ENCODE measurements at regions not wholly inside any gene's neighbourhood (a gene's known extent, or its start where the extent isn't known, plus 50 kb on each side); places are given as distances from the start of the nearest gene placed in this dataset.

DNA sequence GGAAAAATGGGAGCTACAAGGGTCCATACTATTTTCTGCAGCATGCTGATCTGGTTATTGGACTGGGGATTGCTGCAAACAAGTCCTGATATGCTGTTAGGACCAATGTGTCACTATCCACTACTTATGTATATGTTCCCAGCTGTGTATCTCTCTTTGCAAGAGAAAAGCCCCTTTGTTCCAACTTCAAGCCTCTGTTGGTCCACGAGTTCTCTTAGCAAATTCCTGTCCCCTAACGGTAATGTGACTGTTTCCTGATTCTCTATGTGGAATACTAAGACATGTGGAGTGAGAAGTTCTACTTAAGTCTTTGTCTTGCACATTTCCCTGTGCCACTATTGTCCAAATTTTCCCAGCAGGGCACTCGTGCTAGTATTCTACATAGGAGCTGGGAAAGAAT lies 557.7 kb downstream of the FSCB start:
- no peak overlapping the region for H3K4me3 Mint-ChIP-seq
- no peak for ATAC-seq
- no peaks in the 10 kb centered on the region for H3K4me1 Mint-ChIP-seq
- H3K27me3 Mint-ChIP-seq = no peaks in the 10 kb centered on the region
- H3K27ac Mint-ChIP-seq = no peak overlapping the region
- H3K9me3 Mint-ChIP-seq = no peaks in the 10 kb centered on the region
- H3K36me3 Mint-ChIP-seq = no peaks in the 10 kb centered on the region

- Mint-ChIP-seq H3K36me3 (no peaks in the 10 kb centered on the region), H3K27me3 (no peaks in the 10 kb centered on the region), H3K27ac (no peak overlapping the region), H3K4me3 (no peak overlapping the region), H3K4me1 (no peaks in the 10 kb centered on the region), H3K9me3 (peaks cover 4% of the 10 kb centered on the region)
- no peak for ATAC-seq
Observed at GRCh38 chr14:43939836-43940235, 567.2 kb downstream of the FSCB start.

DNA sequence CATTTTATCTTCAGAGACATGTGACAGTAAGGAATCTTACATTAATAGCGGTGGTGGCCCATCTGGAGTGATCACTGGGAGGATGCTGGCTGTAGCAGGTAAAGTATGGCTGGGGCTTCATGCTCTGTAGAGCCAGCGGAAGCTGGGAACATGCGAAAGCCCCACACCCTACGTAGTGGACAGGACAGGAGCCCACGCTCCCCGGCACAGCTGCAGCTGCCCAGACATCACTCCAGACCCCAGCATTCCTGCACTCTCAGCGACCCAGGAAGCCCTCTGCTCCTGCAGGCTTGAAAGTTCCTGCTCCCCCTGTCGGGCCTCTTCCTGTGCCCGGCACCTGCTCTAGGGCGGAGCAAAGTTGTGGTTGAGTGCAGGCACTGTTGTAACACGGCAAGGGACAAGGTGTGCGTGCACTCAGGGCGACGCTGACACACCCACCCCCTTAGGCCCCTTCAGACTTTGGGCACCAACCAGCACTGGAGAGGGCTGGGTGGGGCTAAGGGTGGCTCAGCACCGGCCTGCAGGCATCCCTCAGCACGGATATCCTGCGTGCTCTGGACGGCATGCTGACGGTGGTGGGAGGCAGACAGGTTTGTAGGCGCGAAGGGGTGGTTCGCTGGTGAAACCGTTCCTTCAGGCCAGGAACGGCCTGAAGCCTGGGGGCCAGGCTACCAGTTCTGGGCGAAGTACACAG lies 568.3 kb downstream of the FSCB start:
- ATAC-seq = no peak
- no peaks in the 10 kb centered on the region for H3K27me3 Mint-ChIP-seq
- H3K36me3 Mint-ChIP-seq = no peaks in the 10 kb centered on the region
- peaks cover 4% of the 10 kb centered on the region for H3K9me3 Mint-ChIP-seq
- no peak overlapping the region for H3K4me3 Mint-ChIP-seq
- no peak overlapping the region for H3K27ac Mint-ChIP-seq
- H3K4me1 Mint-ChIP-seq = no peaks in the 10 kb centered on the region

DNA sequence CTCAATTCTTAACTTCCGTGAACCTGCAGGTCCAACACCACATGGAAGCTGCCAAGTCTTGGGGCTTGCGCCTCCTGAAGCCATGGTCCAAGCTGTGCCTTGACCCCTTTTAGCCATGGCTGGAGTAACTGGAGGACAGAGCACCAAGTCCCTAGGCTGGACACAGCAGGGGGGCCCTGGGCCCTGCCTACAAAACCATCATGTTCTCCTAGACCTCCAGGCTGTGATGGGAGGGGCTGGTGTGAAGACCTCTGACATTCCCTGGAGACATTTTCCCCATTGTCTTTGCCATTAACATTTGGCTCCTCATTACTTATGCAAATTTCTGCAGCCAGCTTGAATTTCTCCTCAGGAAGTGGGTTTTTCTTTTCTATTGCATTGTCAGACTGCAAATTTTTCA lies 570.1 kb downstream of the FSCB start:
- H3K27ac Mint-ChIP-seq = no peak overlapping the region

DNA sequence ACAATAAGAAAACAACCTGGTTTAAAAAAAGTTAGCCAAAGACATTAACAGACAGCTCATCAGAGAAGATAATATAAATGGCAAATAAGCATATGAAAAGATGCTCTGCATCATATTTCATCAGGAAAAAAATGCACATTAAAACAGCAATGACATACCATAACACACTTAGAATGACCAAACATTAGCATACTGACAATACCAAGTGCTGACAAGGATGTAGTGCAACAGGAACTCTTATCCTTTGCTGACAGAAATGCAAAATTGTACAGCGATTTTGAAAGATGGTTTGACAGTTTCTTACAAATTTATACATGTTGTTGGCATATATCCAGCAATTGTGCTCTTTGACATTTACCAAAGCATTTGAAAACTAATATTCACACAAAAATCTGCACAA lies 573.0 kb downstream of the FSCB start:
- no peaks in the 10 kb centered on the region for H3K36me3 Mint-ChIP-seq
- ATAC-seq = no peak
- no peak overlapping the region for H3K4me3 Mint-ChIP-seq
- no peaks in the 10 kb centered on the region for H3K27me3 Mint-ChIP-seq
- H3K9me3 Mint-ChIP-seq = peaks cover 4% of the 10 kb centered on the region
- no peak overlapping the region for H3K27ac Mint-ChIP-seq
- no peaks in the 10 kb centered on the region for H3K4me1 Mint-ChIP-seq

More for the DNA sequence above, 570.1 kb downstream of the FSCB start:
- no peaks in the 10 kb centered on the region for H3K4me1 Mint-ChIP-seq
- H3K9me3 Mint-ChIP-seq = peaks cover 4% of the 10 kb centered on the region
- H3K27me3 Mint-ChIP-seq = no peaks in the 10 kb centered on the region
- no peak for ATAC-seq
- no peak overlapping the region for H3K4me3 Mint-ChIP-seq
- no peaks in the 10 kb centered on the region for H3K36me3 Mint-ChIP-seq

DNA sequence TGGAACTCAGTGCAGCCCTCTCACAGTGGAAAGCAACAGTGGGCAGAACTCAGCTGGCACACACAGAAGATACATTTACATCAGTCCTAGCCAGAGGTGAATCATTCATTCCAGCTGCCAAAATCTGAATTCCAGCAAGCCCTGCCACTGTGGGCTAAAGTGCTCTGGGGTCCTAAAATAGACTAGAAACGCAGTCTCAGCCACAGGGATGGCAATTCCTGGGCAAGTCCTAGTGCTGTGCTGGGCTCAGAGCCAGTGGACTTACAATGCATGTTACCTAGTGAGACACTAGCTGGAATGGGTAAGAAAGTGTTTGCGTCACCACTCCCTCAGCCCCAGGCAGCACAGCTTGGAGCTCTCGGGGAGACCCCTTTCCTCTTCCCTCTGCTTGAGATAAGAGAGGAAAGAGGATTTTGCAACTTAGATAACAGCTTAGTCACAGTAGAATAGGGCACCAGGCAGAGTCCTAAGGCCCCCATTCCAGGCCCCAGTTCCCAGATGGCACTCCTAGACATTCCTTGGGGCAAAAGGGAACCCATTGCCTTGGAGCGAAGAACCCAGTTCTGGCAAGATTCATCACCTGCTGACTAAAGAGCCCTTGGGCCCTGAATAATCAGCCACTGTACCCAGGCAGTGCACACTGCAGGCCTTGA lies 592.9 kb downstream of the FSCB start:
- no peaks in the 10 kb centered on the region for H3K4me1 Mint-ChIP-seq
- ATAC-seq = no peak
- H3K27ac Mint-ChIP-seq = no peak overlapping the region
- H3K36me3 Mint-ChIP-seq = no peaks in the 10 kb centered on the region
- peaks cover under 1% of the 10 kb centered on the region for H3K9me3 Mint-ChIP-seq
- no peak overlapping the region for H3K4me3 Mint-ChIP-seq
- H3K27me3 Mint-ChIP-seq = no peaks in the 10 kb centered on the region

- ATAC-seq = no peak
- peaks cover 4% of the 10 kb centered on the region for H3K9me3 Mint-ChIP-seq
- H3K27me3 Mint-ChIP-seq = no peaks in the 10 kb centered on the region
- no peak overlapping the region for H3K27ac Mint-ChIP-seq
- no peaks in the 10 kb centered on the region for H3K36me3 Mint-ChIP-seq
- no peaks in the 10 kb centered on the region for H3K4me1 Mint-ChIP-seq
- no peak overlapping the region for H3K4me3 Mint-ChIP-seq
Observed at GRCh38 chr14:43903209-43903608, 603.9 kb downstream of the FSCB start.

- Mint-ChIP-seq H3K4me1 (no peaks in the 10 kb centered on the region), H3K9me3 (peaks cover 4% of the 10 kb centered on the region), H3K36me3 (no peaks in the 10 kb centered on the region), H3K4me3 (no peak overlapping the region), H3K27ac (no peak overlapping the region), H3K27me3 (no peaks in the 10 kb centered on the region)
- no peak for ATAC-seq
Observed at GRCh38 chr14:43901911-43902673, 605.0 kb downstream of the FSCB start.

GRCh38 chr14:43900173-43900655 lies 606.9 kb downstream of the FSCB start:
- Mint-ChIP-seq H3K36me3 (no peaks in the 10 kb centered on the region), H3K9me3 (no peaks in the 10 kb centered on the region), H3K4me3 (no peak overlapping the region), H3K4me1 (no peaks in the 10 kb centered on the region), H3K27me3 (no peaks in the 10 kb centered on the region), H3K27ac (no peak overlapping the region)
- ATAC-seq = no peak

- no peak for ATAC-seq
- Mint-ChIP-seq H3K9me3 (no peaks in the 10 kb centered on the region), H3K27me3 (no peaks in the 10 kb centered on the region), H3K27ac (no peak overlapping the region), H3K36me3 (no peaks in the 10 kb centered on the region), H3K4me1 (no peaks in the 10 kb centered on the region), H3K4me3 (no peak overlapping the region)
Observed at GRCh38 chr14:43898687-43899086, 608.4 kb downstream of the FSCB start.

GRCh38 chr14:43896044-43896443 lies 611.0 kb downstream of the FSCB start:
- no peak overlapping the region for H3K27ac Mint-ChIP-seq

GRCh38 chr14:43894534-43894933 lies 612.5 kb downstream of the FSCB start:
- no peaks in the 10 kb centered on the region for H3K9me3 Mint-ChIP-seq
- no peak for ATAC-seq
- no peak overlapping the region for H3K4me3 Mint-ChIP-seq
- H3K36me3 Mint-ChIP-seq = no peaks in the 10 kb centered on the region
- no peaks in the 10 kb centered on the region for H3K27me3 Mint-ChIP-seq
- H3K4me1 Mint-ChIP-seq = no peaks in the 10 kb centered on the region
- H3K27ac Mint-ChIP-seq = no peak overlapping the region

More at GRCh38 chr14:43896044-43896443, 611.0 kb downstream of the FSCB start:
- no peak for ATAC-seq
- no peaks in the 10 kb centered on the region for H3K4me1 Mint-ChIP-seq
- no peaks in the 10 kb centered on the region for H3K36me3 Mint-ChIP-seq
- H3K27me3 Mint-ChIP-seq = no peaks in the 10 kb centered on the region
- no peak overlapping the region for H3K4me3 Mint-ChIP-seq
- H3K9me3 Mint-ChIP-seq = no peaks in the 10 kb centered on the region

GRCh38 chr14:43887523-43887922 lies 619.6 kb downstream of the FSCB start:
- no peaks in the 10 kb centered on the region for H3K36me3 Mint-ChIP-seq
- no peaks in the 10 kb centered on the region for H3K27me3 Mint-ChIP-seq
- H3K4me1 Mint-ChIP-seq = no peaks in the 10 kb centered on the region
- H3K4me3 Mint-ChIP-seq = no peak overlapping the region
- H3K9me3 Mint-ChIP-seq = no peaks in the 10 kb centered on the region
- H3K27ac Mint-ChIP-seq = no peak overlapping the region
- ATAC-seq = no peak

DNA sequence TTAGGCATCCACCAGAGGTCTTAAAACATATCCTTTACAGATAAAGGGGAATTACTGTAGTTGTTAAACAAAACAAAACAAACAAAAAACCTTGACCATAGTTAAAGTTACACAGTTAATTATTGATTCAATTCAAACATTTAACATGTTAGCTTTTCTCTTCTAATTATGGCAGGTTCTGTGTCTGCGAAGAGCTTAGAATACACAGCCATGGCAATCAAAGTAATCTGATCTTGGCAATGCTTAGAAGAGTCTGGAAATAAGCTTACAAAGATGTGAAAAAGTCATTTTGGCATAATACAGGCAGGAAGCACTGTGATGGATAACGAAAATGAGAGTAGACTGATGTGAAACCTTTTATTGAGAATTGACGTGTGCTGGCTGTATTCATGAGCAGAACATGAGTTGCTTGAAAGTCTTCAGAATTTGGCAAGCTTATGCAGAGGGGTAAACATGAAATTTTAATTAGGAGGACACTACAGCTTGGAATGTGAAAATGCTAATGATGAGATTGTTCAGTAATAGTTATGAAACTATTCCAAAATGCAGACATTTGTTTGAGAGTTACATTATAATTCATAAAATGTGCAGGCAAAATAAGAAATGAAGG lies 629.6 kb downstream of the FSCB start:
- no peaks in the 10 kb centered on the region for H3K9me3 Mint-ChIP-seq
- no peak for ATAC-seq
- no peaks in the 10 kb centered on the region for H3K4me1 Mint-ChIP-seq
- no peaks in the 10 kb centered on the region for H3K27me3 Mint-ChIP-seq
- H3K36me3 Mint-ChIP-seq = no peaks in the 10 kb centered on the region
- H3K27ac Mint-ChIP-seq = no peak overlapping the region
- H3K4me3 Mint-ChIP-seq = no peak overlapping the region
